Cardiac muscle cell (in vitro differentiated cells and primary cell): ENCODE measurements at regions not wholly inside any gene's neighbourhood (a gene's known extent, or its start where the extent isn't known, plus 50 kb on each side); places are given as distances from the start of the nearest gene placed in this dataset.

Source experiments
- DNase-seq, 2 donors: peaks; one replicate each; pipeline versions ENCODE4 v3.0.0 to v3.0.0-alpha.2; 2010 to 2017; ENCODE audit warnings: low read depth in 1 of 2, low spot score in 1 of 2
- H3K27ac ChIP-seq: fragments of 200-600 bp; sonication (generic); 2 replicates; pipeline ENCODE4 v1.5.1; 2016
- H3K27me3 ChIP-seq: fragments of 200-600 bp; sonication (generic); 2 replicates; pipeline ENCODE4 v1.6.0; 2016; ENCODE audit warnings: control low read depth
- H3K36me3 ChIP-seq: fragments of 200-600 bp; sonication (generic); 2 replicates; pipeline ENCODE4 v1.5.1; 2016; ENCODE audit warnings: control low read depth
- H3K4me1 ChIP-seq: fragments of 200-600 bp; sonication (generic); 2 replicates; pipeline ENCODE4 v1.8.1; 2017; ENCODE audit warnings: low read depth, mild to moderate bottlenecking, mixed run types
- H3K4me3 ChIP-seq: fragments of 200-600 bp; sonication (generic); 2 replicates; pipeline ENCODE4 v1.5.1; 2016; ENCODE audit warnings: mild to moderate bottlenecking
- H3K9me3 ChIP-seq: fragments of 200-600 bp; sonication (generic); 2 replicates; pipeline ENCODE4 v1.5.1; 2017; ENCODE audit warnings: low read depth, mild to moderate bottlenecking, control low read depth
- TF ChIP-seq, protein P1 (sequence below): IDR thresholded peaks from 2 replicates; pipeline ENCODE4 v1.5.1; 2012; ENCODE audit warnings: low read depth, mild to moderate bottlenecking, low read length

GRCh38 chr10:3365630-3366029 is 193.0 kb upstream of the PITRM1 start:
- Histone ChIP-seq H3K36me3 (no peaks in the 10 kb centered on the region), H3K27me3 (no peaks in the 10 kb centered on the region), H3K4me1 (no peaks in the 10 kb centered on the region), H3K27ac (no peak overlapping the region), H3K4me3 (no peak overlapping the region), H3K9me3 (peaks cover 5% of the 10 kb centered on the region)
- DNase-seq = no peak
- TF ChIP-seq, protein P1, sequence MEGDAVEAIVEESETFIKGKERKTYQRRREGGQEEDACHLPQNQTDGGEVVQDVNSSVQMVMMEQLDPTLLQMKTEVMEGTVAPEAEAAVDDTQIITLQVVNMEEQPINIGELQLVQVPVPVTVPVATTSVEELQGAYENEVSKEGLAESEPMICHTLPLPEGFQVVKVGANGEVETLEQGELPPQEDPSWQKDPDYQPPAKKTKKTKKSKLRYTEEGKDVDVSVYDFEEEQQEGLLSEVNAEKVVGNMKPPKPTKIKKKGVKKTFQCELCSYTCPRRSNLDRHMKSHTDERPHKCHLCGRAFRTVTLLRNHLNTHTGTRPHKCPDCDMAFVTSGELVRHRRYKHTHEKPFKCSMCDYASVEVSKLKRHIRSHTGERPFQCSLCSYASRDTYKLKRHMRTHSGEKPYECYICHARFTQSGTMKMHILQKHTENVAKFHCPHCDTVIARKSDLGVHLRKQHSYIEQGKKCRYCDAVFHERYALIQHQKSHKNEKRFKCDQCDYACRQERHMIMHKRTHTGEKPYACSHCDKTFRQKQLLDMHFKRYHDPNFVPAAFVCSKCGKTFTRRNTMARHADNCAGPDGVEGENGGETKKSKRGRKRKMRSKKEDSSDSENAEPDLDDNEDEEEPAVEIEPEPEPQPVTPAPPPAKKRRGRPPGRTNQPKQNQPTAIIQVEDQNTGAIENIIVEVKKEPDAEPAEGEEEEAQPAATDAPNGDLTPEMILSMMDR = no peak

- peaks cover 5% of the 10 kb centered on the region for H3K9me3 ChIP-seq
- TF ChIP-seq, protein P1 = no peak
- no peak for DNase-seq
- H3K4me1 ChIP-seq = no peaks in the 10 kb centered on the region
- H3K27ac ChIP-seq = no peak overlapping the region
- H3K27me3 ChIP-seq = no peaks in the 10 kb centered on the region
- H3K36me3 ChIP-seq = no peaks in the 10 kb centered on the region
- H3K4me3 ChIP-seq = no peak overlapping the region
These were observed 192.3 kb upstream of the PITRM1 start for GRCh38 chr10:3364768-3365480.

GRCh38 chr10:3363311-3364045 is 190.9 kb upstream of the PITRM1 start:
- no peaks in the 10 kb centered on the region for H3K36me3 ChIP-seq
- DNase-seq = peak in 1 of 2 donors; percentile 28
- H3K27me3 ChIP-seq = no peaks in the 10 kb centered on the region
- H3K9me3 ChIP-seq = peaks cover 5% of the 10 kb centered on the region
- TF ChIP-seq, protein P1 = no peak
- H3K27ac ChIP-seq = no peak overlapping the region
- H3K4me3 ChIP-seq = no peak overlapping the region
- H3K4me1 ChIP-seq = no peaks in the 10 kb centered on the region

DNA sequence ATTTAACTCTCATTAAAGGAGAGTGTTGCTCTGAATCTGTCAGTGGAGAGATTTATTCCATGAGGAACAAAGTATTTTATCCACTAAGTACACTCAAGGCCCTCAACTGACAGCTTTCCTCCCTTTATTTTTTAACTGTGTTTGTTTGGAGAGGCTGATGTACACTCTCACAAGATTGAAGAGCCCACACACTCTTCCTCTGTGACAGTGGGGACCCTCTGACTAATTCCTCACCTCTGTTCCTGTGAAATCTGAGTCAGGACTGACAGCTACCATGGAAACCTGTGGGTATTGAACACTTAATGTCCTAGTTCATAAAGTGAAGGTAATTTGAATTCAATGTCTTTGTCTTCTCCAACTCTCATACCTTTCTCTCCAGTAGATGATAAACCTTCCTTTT is 189.8 kb upstream of the PITRM1 start:
- Histone ChIP-seq H3K4me3 (no peak overlapping the region), H3K4me1 (no peaks in the 10 kb centered on the region), H3K27ac (no peak overlapping the region), H3K27me3 (no peaks in the 10 kb centered on the region), H3K9me3 (peaks cover 5% of the 10 kb centered on the region), H3K36me3 (no peaks in the 10 kb centered on the region)
- no peak for DNase-seq
- TF ChIP-seq, protein P1 = no peak

DNA sequence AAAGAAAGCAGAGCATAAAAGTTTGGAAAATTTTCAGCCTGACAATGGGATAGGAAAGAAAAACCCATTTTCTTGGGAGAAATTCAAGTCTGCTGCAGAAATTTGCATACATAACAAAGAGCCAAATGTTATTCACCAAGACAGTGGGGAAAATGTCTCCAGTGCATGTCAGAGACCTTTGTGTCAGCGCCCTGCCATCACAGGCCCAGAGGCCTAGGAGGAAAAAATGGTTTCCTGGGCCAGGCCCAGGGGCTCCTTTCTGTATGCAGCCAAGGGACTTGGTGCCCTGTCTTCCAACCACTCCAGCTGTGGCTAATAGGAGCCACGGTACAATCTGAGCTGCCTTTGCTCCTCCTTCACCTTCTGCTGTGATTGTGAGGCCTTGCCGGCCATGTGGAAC is 189.1 kb upstream of the PITRM1 start:
- no peaks in the 10 kb centered on the region for H3K27me3 ChIP-seq
- no peaks in the 10 kb centered on the region for H3K36me3 ChIP-seq
- H3K27ac ChIP-seq = no peak overlapping the region
- TF ChIP-seq, protein P1 = no peak
- peaks cover 5% of the 10 kb centered on the region for H3K9me3 ChIP-seq
- H3K4me3 ChIP-seq = no peak overlapping the region
- no peak for DNase-seq
- H3K4me1 ChIP-seq = no peaks in the 10 kb centered on the region
